ENCODE measurements at regions not wholly inside any gene's neighbourhood (a gene's known extent, or its start where the extent isn't known, plus 50 kb on each side); places are given as distances from the start of the nearest gene placed in this dataset.

DNA sequence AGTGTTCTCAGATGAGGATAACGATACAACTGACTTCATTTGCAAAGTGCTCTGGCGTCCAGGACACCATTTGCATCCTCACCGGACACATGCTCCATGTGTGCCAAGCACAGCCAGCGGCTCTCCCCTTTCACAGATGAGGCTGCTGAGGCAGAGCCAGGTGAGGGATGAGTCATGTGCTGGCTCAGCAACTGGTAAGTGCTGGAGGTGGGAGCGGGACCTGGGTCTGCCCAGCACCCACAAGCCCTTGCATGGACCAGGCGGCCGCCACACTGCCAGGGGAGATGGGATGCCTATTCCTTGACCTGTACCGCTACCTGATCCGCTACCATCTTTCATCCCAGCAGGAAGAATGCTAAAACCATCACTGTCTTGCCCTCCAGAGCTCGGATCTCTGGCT is 86.2 kb upstream of the ASB18 start:
- no peaks in the 10 kb centered on the region for H3K27me3 ChIP-seq (ENCODE audit: control insufficient read depth, insufficient read depth, low read length)
- H3K9ac ChIP-seq (ENCODE audit: low read length in 3 of 3) = no peak overlapping the region
- no peaks in the 10 kb centered on the region for H3K9me3 ChIP-seq (ENCODE audit: control insufficient read depth in 2 of 3, insufficient read depth in 1 of 3, low read length in 3 of 3)
- TF ChIP-seq, protein P1, sequence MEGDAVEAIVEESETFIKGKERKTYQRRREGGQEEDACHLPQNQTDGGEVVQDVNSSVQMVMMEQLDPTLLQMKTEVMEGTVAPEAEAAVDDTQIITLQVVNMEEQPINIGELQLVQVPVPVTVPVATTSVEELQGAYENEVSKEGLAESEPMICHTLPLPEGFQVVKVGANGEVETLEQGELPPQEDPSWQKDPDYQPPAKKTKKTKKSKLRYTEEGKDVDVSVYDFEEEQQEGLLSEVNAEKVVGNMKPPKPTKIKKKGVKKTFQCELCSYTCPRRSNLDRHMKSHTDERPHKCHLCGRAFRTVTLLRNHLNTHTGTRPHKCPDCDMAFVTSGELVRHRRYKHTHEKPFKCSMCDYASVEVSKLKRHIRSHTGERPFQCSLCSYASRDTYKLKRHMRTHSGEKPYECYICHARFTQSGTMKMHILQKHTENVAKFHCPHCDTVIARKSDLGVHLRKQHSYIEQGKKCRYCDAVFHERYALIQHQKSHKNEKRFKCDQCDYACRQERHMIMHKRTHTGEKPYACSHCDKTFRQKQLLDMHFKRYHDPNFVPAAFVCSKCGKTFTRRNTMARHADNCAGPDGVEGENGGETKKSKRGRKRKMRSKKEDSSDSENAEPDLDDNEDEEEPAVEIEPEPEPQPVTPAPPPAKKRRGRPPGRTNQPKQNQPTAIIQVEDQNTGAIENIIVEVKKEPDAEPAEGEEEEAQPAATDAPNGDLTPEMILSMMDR (IDR thresholded peaks at IDR 0.05; ENCODE audit: borderline replicate concordance, extremely low read depth, insufficient read depth) = no peak
- H3K36me3 ChIP-seq (ENCODE audit: control insufficient read depth in 2 of 3, insufficient read depth in 3 of 3, low read length in 3 of 3) = no peaks in the 10 kb centered on the region
- no peak overlapping the region for H3K27ac ChIP-seq (ENCODE audit: low read depth in 2 of 2, low read length in 2 of 2)
- FAIRE-seq = no peak
- H3K4me1 ChIP-seq (ENCODE audit: control insufficient read depth in 2 of 3, insufficient read depth in 2 of 3, low read depth in 1 of 3, low read length in 3 of 3) = no peaks in the 10 kb centered on the region
- intact Hi-C loops (cut with DNase I) = no loop called here
- DNase-seq = no peak
- no peak overlapping the region for H3K4me3 ChIP-seq (ENCODE audit: low read length in 3 of 3)

DNA sequence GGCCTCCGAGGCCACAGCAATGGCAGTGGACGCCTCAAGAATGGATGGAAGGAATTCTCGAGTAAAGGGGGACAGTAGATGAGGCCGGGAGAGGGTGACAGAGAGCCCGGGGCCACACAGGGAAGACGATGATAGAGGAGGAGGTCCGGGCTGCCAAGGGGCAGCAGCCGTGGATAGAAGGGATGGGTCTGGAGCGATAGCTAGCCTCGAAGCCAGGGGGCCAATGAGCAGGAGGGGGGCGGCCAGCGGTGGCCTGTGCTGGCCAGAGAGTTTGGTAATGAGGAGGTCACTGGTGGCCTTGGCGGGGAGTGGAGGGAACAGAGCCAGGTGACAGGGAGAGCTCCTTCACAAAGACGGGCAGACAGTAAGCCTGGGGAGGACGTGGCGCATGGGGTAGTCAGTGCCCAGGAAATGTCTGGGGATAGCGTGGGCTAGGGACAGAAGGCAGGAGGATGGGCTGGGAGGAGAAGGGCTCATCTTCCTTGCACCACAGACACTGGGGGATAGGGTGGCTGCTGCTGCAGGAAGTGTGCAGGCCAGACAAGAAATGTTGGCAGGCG is 87.8 kb upstream of the ASB18 start:
- Histone ChIP-seq H3K27me3 (ENCODE audit: control insufficient read depth, insufficient read depth, low read length) (no peaks in the 10 kb centered on the region), H3K9ac (ENCODE audit: low read length in 3 of 3) (no peak overlapping the region), H3K27ac (ENCODE audit: low read depth in 2 of 2, low read length in 2 of 2) (no peak overlapping the region), H3K36me3 (ENCODE audit: control insufficient read depth in 2 of 3, insufficient read depth in 3 of 3, low read length in 3 of 3) (no peaks in the 10 kb centered on the region), H3K9me3 (ENCODE audit: control insufficient read depth in 2 of 3, insufficient read depth in 1 of 3, low read length in 3 of 3) (no peaks in the 10 kb centered on the region), H3K4me3 (ENCODE audit: low read length in 3 of 3) (no peak overlapping the region), H3K4me1 (ENCODE audit: control insufficient read depth in 2 of 3, insufficient read depth in 2 of 3, low read depth in 1 of 3, low read length in 3 of 3) (no peaks in the 10 kb centered on the region)
- intact Hi-C loops (cut with DNase I) = no loop called here
- DNase-seq (no peak), FAIRE-seq (no peak)
- TF ChIP-seq, protein P1 (IDR thresholded peaks at IDR 0.05; ENCODE audit: borderline replicate concordance, extremely low read depth, insufficient read depth) = no peak

DNA sequence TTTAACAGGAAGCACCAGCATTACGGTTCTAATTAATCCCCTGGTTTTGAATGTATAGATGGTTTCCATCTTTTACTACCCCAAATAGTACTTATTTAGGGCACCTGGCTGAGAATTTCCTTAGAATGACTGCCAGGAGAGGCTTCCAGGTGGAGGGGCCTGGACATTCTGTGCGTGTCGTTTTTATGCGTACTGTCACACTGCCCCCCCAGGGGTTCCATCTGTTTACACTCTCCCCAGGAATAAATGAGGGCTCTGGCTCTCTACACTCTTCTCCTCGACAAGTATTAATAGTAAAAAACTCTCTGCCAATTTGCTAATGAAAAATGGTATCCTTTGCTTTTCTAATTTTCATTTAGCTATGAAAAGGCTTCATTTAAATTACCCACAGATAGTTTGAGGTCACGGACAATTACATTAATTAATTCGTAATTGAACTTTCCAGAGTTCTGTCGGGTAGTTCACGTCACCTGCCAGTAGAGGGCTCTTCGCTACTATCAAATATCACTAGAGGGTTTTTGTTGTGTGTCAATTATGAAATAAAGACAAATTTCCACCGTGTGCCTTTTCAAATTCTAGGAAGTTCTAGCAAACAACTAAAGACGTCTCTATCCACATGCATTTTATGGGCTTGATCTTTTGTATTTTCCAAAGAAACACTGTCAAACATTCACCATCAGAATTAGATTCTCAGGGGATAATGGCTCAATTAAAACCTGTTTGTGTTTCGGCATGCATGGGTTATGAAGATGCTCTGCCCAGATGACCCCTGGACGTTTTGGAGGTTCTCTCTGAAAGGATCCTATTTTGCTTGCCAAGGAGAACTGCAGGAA is 88.8 kb upstream of the ASB18 start:
- Histone ChIP-seq H3K27ac (ENCODE audit: low read depth in 2 of 2, low read length in 2 of 2) (no peak overlapping the region), H3K4me3 (ENCODE audit: low read length in 3 of 3) (no peak overlapping the region), H3K27me3 (ENCODE audit: control insufficient read depth, insufficient read depth, low read length) (no peaks in the 10 kb centered on the region), H3K9me3 (ENCODE audit: control insufficient read depth in 2 of 3, insufficient read depth in 1 of 3, low read length in 3 of 3) (no peaks in the 10 kb centered on the region), H3K4me1 (ENCODE audit: control insufficient read depth in 2 of 3, insufficient read depth in 2 of 3, low read depth in 1 of 3, low read length in 3 of 3) (no peaks in the 10 kb centered on the region), H3K9ac (ENCODE audit: low read length in 3 of 3) (no peak overlapping the region), H3K36me3 (ENCODE audit: control insufficient read depth in 2 of 3, insufficient read depth in 3 of 3, low read length in 3 of 3) (no peaks in the 10 kb centered on the region)
- FAIRE-seq (peak; percentile 84), DNase-seq (peak in 2 of 5 donors; percentile 39 to 52)
- TF ChIP-seq, protein P1 (IDR thresholded peaks at IDR 0.05; ENCODE audit: borderline replicate concordance, extremely low read depth, insufficient read depth) = peak; percentile 65
- intact Hi-C loops (cut with DNase I) = no loop called here

Data from kidney (tissue), 13 donors.